Epithelial cell of proximal tubule (primary cell): ENCODE measurements at regions not wholly inside any gene's neighbourhood (a gene's known extent, or its start where the extent isn't known, plus 50 kb on each side); places are given as distances from the start of the nearest gene placed in this dataset.
"Not testable (repeated sequence)": the region's sequence is repeated elsewhere in the genome, so short reads cannot be mapped to it uniquely, and the experiment has no call there.

Source experiments
- DNase-seq: peaks from one replicate; pipeline ENCODE4 v3.0.0-alpha.2; 2011; ENCODE audit warnings: low read depth
- H3K4me3 ChIP-seq: 2 replicates; pipeline ENCODE4 v1.5.1; 2011; ENCODE audit warnings: low read depth, mild to moderate bottlenecking, low read length
- CTCF ChIP-seq: conservative IDR thresholded peaks from 2 replicates; pipeline ENCODE4 v1.5.1; 2012; ENCODE audit warnings: low read depth, mild to moderate bottlenecking, low read length

GRCh38 chr13:67390462-67391086, 160.4 kb upstream of the PCDH9 start:
- DNase-seq = no peak
- no peak overlapping the region for H3K4me3 ChIP-seq
- TF ChIP-seq CTCF = no peak

- DNase-seq = no peak
- TF ChIP-seq CTCF = no peak
- H3K4me3 ChIP-seq = no peak overlapping the region
These were observed 159.0 kb upstream of the PCDH9 start for GRCh38 chr13:67389171-67389570.

- DNase-seq, H3K4me3 ChIP-seq: not testable (repeated sequence)
These were observed 153.1 kb upstream of the PCDH9 start for GRCh38 chr13:67383109-67383757.

- no peak for TF ChIP-seq CTCF
- no peak for DNase-seq
- H3K4me3 ChIP-seq = no peak overlapping the region
These were observed 147.8 kb upstream of the PCDH9 start for GRCh38 chr13:67377919-67378318.

- no peak for TF ChIP-seq CTCF
- no peak overlapping the region for H3K4me3 ChIP-seq
- no peak for DNase-seq
These were observed 144.3 kb upstream of the PCDH9 start for GRCh38 chr13:67374391-67374790.

GRCh38 chr13:67372868-67373464, 142.8 kb upstream of the PCDH9 start:
- no peak for DNase-seq

More at GRCh38 chr13:67372868-67373464, 142.8 kb upstream of the PCDH9 start:
- no peak for TF ChIP-seq CTCF
- no peak overlapping the region for H3K4me3 ChIP-seq
